Stimulated activated CD8-positive, alpha-beta memory T cell treated with anti-CD3 and anti-CD28 coated beads, Interleukin-7, amount 100 ng/mL, for 48 hours (primary cell): ENCODE measurements at regions not wholly inside any gene's neighbourhood (a gene's known extent, or its start where the extent isn't known, plus 50 kb on each side); places are given as distances from the start of the nearest gene placed in this dataset.
A peak's percentile ranks its signal among the peaks of the same experiment; 100 is the strongest.

Experiments used
- DNase-seq, 2 donors: peaks; one replicate each; pipeline ENCODE4 v3.0.0-alpha.2; 2020; ENCODE audit warnings: low read depth in 1 of 2; ENCODE audit errors: extremely low read depth in 1 of 2

- DNase-seq, result no peak
These were observed 104.5 kb upstream of the LNX1 start for GRCh38 chr4:53695540-53696463.

- no peak for DNase-seq
These were observed 103.4 kb upstream of the LNX1 start for GRCh38 chr4:53694666-53695065.

GRCh38 chr4:53693909-53694308, 102.6 kb upstream of the LNX1 start:
- no peak for DNase-seq

- no peak for DNase-seq
These were observed 102.1 kb upstream of the LNX1 start for GRCh38 chr4:53693408-53693807.

- DNase-seq, result peak; percentile 11 to 44
These were observed 97.0 kb upstream of the LNX1 start for GRCh38 chr4:53688186-53688790.

GRCh38 chr4:53686521-53686920, 95.2 kb upstream of the LNX1 start:
- no peak for DNase-seq

- DNase-seq, result no peak
These were observed 93.1 kb upstream of the LNX1 start for GRCh38 chr4:53684136-53685130.

GRCh38 chr4:53682908-53683307, 91.6 kb upstream of the LNX1 start:
- no peak for DNase-seq

- DNase-seq, result no peak
These were observed 90.9 kb upstream of the LNX1 start for GRCh38 chr4:53682196-53682595.

- no peak for DNase-seq
These were observed 89.3 kb upstream of the LNX1 start for GRCh38 chr4:53680598-53680997.

- no peak for DNase-seq
These were observed 88.9 kb upstream of the LNX1 start for GRCh38 chr4:53680168-53680567.

GRCh38 chr4:53676402-53676871, 85.2 kb upstream of the LNX1 start:
- DNase-seq, result no peak

GRCh38 chr4:53674903-53675302, 83.6 kb upstream of the LNX1 start:
- DNase-seq, result no peak

- DNase-seq, result no peak
These were observed 81.6 kb upstream of the LNX1 start for GRCh38 chr4:53672873-53673272.

- DNase-seq, result no peak
These were observed 80.5 kb upstream of the LNX1 start for GRCh38 chr4:53671757-53672156.

GRCh38 chr4:53659737-53660136, 68.5 kb upstream of the LNX1 start:
- DNase-seq, result no peak

- no peak for DNase-seq
These were observed 67.8 kb upstream of the LNX1 start for GRCh38 chr4:53659112-53659511.

- no peak for DNase-seq
These were observed 66.7 kb upstream of the LNX1 start for GRCh38 chr4:53658029-53658428.

- DNase-seq, result no peak
These were observed 65.2 kb upstream of the LNX1 start for GRCh38 chr4:53656421-53656981.

- DNase-seq, result no peak
These were observed 63.0 kb upstream of the LNX1 start for GRCh38 chr4:53654300-53654758.
